ENCODE measurements at regions not wholly inside any gene's neighbourhood (a gene's known extent, or its start where the extent isn't known, plus 50 kb on each side); places are given as distances from the start of the nearest gene placed in this dataset.

GRCh38 chr3:190774633-190775032, 87.9 kb downstream of the GMNC start:
- Mint-ChIP-seq H3K27ac (ENCODE audit: unreplicated experiment) (no peak overlapping the region), H3K27me3 (ENCODE audit: unreplicated experiment) (no peaks in the 10 kb centered on the region), H3K4me3 (ENCODE audit: low read depth, unreplicated experiment) (no peak overlapping the region), H3K4me1 (ENCODE audit: low read depth, unreplicated experiment) (no peaks in the 10 kb centered on the region), H3K9me3 (ENCODE audit: low read depth, unreplicated experiment) (peaks cover 6% of the 10 kb centered on the region), H3K36me3 (ENCODE audit: insufficient read depth, unreplicated experiment) (no peaks in the 10 kb centered on the region)
- CTCF ChIA-PET = interaction anchor here (1.3 kb wide), 1 partner anchor 88 kb away, joined by 3 read pairs; the partner anchor contains the start of gene GMNC
- intact Hi-C loops (cut with micrococcal nuclease; ENCODE audit: unreplicated experiment) = no loop called here
- no TSS peak for BruUV-seq (replicated peaks)
- TF ChIP-seq, protein P1, sequence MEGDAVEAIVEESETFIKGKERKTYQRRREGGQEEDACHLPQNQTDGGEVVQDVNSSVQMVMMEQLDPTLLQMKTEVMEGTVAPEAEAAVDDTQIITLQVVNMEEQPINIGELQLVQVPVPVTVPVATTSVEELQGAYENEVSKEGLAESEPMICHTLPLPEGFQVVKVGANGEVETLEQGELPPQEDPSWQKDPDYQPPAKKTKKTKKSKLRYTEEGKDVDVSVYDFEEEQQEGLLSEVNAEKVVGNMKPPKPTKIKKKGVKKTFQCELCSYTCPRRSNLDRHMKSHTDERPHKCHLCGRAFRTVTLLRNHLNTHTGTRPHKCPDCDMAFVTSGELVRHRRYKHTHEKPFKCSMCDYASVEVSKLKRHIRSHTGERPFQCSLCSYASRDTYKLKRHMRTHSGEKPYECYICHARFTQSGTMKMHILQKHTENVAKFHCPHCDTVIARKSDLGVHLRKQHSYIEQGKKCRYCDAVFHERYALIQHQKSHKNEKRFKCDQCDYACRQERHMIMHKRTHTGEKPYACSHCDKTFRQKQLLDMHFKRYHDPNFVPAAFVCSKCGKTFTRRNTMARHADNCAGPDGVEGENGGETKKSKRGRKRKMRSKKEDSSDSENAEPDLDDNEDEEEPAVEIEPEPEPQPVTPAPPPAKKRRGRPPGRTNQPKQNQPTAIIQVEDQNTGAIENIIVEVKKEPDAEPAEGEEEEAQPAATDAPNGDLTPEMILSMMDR (IDR thresholded peaks at IDR 0.05; ENCODE audit: unreplicated experiment) = no peak
- no peak for DNase-seq

DNA sequence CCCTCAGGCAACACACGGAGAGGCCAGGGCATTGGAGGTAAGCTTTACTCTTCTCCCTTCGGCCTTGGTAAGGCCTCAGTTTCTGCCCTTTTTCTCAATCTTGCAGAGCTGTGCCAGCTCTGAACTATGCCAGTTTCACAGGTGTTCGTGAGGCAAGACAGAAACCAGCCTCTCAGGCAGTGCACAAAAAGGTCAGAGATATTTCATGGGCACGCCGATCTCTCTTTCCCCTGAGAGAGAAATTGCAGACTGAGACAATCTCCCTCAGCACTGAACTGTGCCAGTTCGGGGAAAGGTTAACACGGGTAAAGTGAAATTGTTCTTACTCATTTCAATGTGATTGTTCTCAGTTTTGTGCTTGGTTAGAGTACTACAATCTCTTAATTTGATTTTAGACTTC, 88.5 kb downstream of the GMNC start:
- Mint-ChIP-seq H3K9me3 (ENCODE audit: low read depth, unreplicated experiment) (peaks cover 6% of the 10 kb centered on the region), H3K4me1 (ENCODE audit: low read depth, unreplicated experiment) (no peaks in the 10 kb centered on the region), H3K36me3 (ENCODE audit: insufficient read depth, unreplicated experiment) (no peaks in the 10 kb centered on the region), H3K27ac (ENCODE audit: unreplicated experiment) (no peak overlapping the region), H3K27me3 (ENCODE audit: unreplicated experiment) (no peaks in the 10 kb centered on the region), H3K4me3 (ENCODE audit: low read depth, unreplicated experiment) (no peak overlapping the region)
- BruUV-seq (replicated peaks) = no TSS peak
- TF ChIP-seq, protein P1 (IDR thresholded peaks at IDR 0.05; ENCODE audit: unreplicated experiment) = no peak
- intact Hi-C loops (cut with micrococcal nuclease; ENCODE audit: unreplicated experiment) = no loop called here
- DNase-seq = no peak
- CTCF ChIA-PET = interaction anchor here (1.3 kb wide), 1 partner anchor 89 kb away, joined by 3 read pairs; the partner anchor contains the start of gene GMNC

GRCh38 chr3:190772831-190773230, 89.7 kb downstream of the GMNC start:
- CTCF ChIA-PET = no interaction called here
- Mint-ChIP-seq H3K27ac (ENCODE audit: unreplicated experiment) (no peak overlapping the region), H3K9me3 (ENCODE audit: low read depth, unreplicated experiment) (peaks cover 6% of the 10 kb centered on the region), H3K4me3 (ENCODE audit: low read depth, unreplicated experiment) (no peak overlapping the region), H3K27me3 (ENCODE audit: unreplicated experiment) (no peaks in the 10 kb centered on the region), H3K36me3 (ENCODE audit: insufficient read depth, unreplicated experiment) (no peaks in the 10 kb centered on the region), H3K4me1 (ENCODE audit: low read depth, unreplicated experiment) (no peaks in the 10 kb centered on the region)
- no TSS peak for BruUV-seq (replicated peaks)
- TF ChIP-seq, protein P1 (IDR thresholded peaks at IDR 0.05; ENCODE audit: unreplicated experiment) = no peak
- DNase-seq = no peak
- intact Hi-C loops (cut with micrococcal nuclease; ENCODE audit: unreplicated experiment) = no loop called here

- Mint-ChIP-seq H3K4me3 (ENCODE audit: low read depth, unreplicated experiment) (no peak overlapping the region), H3K27me3 (ENCODE audit: unreplicated experiment) (no peaks in the 10 kb centered on the region), H3K4me1 (ENCODE audit: low read depth, unreplicated experiment) (no peaks in the 10 kb centered on the region), H3K36me3 (ENCODE audit: insufficient read depth, unreplicated experiment) (no peaks in the 10 kb centered on the region), H3K9me3 (ENCODE audit: low read depth, unreplicated experiment) (peaks cover 6% of the 10 kb centered on the region), H3K27ac (ENCODE audit: unreplicated experiment) (no peak overlapping the region)
- CTCF ChIA-PET = no interaction called here
- DNase-seq = no peak
- intact Hi-C loops (cut with micrococcal nuclease; ENCODE audit: unreplicated experiment) = no loop called here
- TF ChIP-seq, protein P1 (IDR thresholded peaks at IDR 0.05; ENCODE audit: unreplicated experiment) = no peak
- BruUV-seq (replicated peaks) = no TSS peak
These were observed 93.6 kb downstream of the GMNC start for GRCh38 chr3:190768891-190769290.
